ENCODE measurements at regions not wholly inside any gene's neighbourhood (a gene's known extent, or its start where the extent isn't known, plus 50 kb on each side); places are given as distances from the start of the nearest gene placed in this dataset.
"Not testable (repeated sequence)": the region's sequence is repeated elsewhere in the genome, so short reads cannot be mapped to it uniquely, and the experiment has no call there.

DNA sequence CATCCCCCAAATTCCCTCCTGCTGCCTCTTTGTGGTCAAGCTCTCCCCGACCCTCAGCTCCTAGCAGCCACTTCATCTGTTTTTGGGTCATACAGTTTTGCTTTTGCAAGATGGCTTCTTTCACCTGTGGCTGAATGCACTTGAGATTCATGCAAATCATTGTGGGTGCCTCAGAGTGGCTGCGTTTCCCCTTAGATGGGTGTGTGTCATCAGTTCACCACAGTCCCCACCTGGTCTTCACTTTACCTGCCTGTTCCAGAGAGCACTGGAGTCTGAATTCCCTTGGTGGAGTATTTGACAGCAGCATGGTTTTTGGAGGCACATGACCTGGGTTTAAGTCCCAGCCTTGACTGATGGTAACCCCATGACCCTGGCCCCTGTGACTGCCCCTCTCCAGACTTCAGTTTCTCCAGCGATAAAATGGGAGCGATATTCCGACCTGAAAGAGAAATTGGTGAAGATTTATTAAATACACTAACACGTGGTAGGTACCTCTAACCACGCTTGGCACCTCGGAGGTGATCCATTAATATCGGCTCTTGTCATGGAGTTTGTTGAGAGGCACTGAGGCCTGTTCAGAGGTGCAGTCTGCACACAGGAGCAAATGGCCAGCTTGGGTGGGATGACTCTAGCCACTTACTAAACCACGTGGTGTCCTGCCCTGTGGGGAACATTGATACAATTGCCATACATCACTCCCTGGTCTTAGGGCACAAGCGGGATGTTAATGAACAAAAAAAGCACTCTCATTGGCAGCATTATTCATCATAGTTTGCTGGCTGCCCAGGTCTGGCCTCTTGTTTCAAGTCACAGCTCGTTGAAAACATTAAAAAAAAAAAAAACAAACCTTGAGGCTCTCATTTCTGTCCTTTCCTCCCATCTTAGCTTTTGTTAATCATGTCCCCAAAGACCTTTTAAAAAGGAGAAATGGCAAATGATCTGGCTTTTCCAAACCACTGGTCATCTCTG, 167.2 kb upstream of the KCNG1 start:
- DNase-seq (ENCODE audit: low spot score), result peak; percentile 32

DNA sequence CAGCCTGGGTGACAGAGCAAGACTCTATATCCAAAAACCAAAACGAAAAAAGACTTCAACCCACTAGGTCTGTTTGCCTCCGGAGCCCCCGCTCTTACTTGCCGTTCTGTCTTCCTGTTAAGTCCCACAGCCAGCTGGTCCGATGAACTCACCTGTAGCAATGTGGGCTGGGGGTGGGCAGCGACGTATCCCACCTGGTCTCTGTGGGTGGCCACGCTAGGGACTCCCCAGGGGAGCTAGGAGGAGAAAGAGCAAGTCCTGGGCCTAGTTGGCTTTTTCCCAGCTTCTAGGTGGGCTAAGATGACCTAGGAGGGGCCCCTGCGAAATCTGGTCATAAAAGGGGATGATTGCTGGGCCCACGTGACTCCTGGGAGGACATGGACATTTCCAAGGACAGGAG, 166.0 kb upstream of the KCNG1 start:
- DNase-seq (ENCODE audit: low spot score), result peak; percentile 49

DNA sequence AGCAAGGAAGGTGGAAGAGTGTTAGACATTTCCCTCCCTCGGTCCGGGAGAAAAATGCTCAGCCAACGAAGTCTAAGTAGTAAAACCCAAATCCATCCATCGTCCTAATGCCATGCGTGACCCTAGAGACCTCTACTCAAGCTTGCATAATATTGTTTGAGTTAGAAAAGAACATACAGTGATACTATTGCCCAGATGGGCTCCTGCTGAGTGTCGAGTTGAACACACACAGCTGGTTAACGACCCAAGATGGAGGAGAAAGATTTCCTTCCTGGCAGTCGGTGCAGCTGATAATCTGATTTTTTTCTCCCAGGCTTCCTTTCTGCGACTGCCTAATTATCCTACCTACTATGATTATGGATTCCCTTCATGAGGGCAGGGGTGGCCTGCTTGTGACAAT, 164.4 kb upstream of the KCNG1 start:
- peak; percentile 70 for DNase-seq (ENCODE audit: low spot score)

DNA sequence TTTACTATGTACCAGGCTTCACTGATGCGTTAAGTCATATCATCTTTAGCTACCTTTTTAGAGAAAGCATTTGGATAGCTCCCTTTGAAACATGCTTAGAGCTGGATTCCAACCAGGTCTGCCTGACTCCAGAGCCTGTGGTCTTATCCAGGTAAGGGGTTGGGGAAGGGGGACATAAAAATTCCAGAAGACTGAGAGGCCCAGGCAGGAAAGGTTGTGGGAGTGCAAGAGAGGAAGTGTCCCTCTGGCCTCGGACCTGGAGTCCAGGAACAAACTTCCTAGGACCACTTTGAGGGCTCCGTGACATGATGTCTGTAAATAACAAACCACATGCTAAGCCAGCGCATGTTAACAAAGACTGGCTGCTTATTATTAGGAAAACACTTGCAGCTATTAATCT, 163.0 kb upstream of the KCNG1 start:
- no peak for DNase-seq (ENCODE audit: low spot score)

DNA sequence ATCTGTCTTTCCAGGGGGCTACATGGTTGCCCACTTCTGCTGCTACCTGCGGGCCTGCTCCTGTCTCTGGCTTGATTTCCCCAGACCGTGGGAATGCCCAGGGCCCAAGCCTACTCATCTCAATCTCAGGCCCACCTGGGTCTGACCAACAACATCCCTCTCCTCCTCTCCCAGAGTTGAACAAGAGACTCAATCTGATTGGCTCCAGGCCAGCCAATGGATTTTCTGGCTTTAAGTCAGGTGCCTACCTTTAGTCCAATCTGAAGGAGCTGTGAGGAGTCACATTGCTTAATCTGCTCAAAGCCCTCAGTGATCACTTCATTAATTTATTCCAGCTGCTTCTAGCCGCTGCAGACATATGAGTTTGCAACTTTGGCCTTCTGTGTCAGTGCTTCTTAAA, 162.4 kb upstream of the KCNG1 start:
- DNase-seq (ENCODE audit: low spot score), result peak; percentile 57

DNA sequence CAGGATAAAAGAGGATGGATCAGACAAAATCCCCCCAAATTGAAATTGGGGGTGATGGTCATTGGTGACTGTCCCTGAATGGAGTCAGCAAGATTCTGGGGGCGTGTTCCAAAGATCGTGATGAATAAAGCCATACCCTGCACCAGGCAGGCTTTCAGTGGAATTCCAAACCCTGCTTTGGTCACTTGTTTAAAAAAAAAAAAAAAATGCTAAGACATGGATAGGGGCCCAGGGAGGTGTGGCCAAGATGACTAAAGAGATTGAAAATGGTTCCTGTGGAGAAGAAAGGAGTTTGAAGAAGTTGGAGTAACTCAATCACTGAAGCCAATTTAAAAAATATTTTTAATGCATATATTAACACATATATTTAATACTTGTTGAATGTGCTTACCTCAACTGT, 161.4 kb upstream of the KCNG1 start:
- DNase-seq (ENCODE audit: low spot score), result no peak

DNA sequence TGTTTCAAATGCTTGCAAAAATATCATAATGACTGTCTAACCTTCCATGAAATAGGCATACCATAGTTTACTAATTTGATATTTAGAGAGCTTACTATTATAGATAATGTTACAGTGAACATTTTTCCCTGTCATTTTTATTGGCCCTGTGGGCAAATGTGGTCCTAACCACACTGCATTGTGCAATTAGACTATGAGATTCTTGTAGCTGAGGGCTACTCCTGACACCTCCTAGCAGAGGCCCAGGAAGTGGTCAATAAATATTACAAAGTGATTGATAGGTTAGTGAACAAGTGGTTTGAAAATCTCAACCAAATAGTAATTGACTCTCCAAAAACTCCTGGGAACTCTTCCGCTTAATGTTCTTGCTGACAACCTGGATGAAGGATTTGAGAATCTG, 160.5 kb upstream of the KCNG1 start:
- DNase-seq (ENCODE audit: low spot score), result no peak

GRCh38 chr20:51182571-51182970, 159.7 kb upstream of the KCNG1 start:
- DNase-seq (ENCODE audit: low spot score), result no peak

GRCh38 chr20:51178153-51178552, 155.2 kb upstream of the KCNG1 start:
- no peak for DNase-seq (ENCODE audit: low spot score)

DNA sequence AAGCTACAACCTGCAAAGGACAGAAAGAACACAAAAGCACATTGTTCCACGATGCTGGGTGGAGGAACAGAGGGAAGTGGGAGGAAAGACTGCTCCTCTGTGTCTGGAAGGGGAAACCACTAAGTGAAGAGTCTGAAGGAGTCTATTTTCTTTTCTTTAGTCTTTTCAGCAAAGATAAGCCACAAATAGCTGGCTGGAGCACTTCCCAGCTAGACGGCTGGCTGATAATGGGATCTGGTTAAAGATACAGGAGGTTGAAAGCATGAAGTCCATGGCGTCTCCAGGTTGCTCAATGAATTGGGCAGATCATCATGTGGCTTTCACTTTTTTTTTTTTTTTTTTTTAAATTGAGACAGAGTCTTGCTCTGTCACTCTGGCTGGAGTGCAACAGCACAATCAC, 154.0 kb upstream of the KCNG1 start:
- DNase-seq (ENCODE audit: low spot score), result no peak

- no peak for DNase-seq (ENCODE audit: low spot score)
Measured at GRCh38 chr20:51176446-51176845, 153.5 kb upstream of the KCNG1 start.

DNA sequence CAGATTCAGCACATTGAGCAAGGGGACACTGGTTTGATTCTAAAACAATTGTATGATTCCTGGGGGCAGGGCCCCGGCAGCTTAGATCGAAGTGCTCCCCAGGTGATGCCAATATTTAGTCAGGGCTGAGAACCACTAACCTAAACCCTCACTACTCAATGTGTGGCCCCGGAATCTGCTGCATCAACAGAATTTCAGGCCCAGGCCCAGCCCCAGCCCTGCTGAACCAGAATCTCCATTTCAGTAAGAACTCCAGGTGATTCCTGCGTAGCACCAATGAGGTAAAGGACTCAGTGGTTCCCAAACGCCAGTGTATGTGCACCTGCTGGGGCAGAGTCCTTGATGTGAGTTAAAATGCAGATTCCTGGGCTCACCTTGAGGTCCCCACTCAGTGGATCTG, 152.8 kb upstream of the KCNG1 start:
- DNase-seq (ENCODE audit: low spot score), result no peak

DNA sequence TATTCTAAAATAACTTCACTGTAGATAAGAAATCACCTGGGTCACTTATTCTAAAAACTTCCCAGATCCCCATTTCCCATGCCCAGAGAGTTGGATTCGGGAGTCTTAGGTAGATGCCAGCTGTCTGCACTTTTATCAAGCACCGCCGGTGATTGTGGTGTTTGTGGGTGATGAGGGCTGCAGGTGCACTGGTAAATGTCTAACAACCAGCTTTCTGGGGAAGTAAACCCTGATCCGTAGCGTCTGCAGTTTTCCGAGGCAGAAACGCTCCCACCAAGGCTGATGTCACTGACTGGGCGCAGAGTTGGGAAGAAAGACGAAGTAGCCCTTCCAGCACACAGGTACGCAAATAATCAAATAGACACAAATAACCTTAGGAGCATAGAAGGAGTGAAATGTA, 152.2 kb upstream of the KCNG1 start:
- no peak for DNase-seq (ENCODE audit: low spot score)

DNA sequence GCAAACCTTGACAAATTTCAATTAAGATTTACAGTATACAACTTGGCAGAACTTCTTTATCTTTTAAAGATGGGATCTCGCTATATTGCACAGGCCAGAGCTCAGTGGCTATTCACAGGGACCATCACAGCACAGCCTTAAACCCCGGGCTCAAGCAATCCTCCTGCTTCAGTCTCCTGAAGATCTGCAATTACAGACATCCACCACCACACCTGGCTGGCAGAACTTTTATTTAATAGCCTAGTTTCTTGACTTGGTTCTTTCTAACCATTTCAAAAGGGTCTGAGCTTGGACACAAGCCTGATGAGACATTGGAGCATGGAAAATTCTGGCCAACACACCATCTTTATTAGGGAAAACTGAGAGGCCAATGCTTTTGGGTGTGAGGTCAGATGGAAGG, 151.6 kb upstream of the KCNG1 start:
- no peak for DNase-seq (ENCODE audit: low spot score)

GRCh38 chr20:51172558-51173428, 149.9 kb upstream of the KCNG1 start:
- no peak for DNase-seq (ENCODE audit: low spot score)

- no peak for DNase-seq (ENCODE audit: low spot score)
Measured at GRCh38 chr20:51171141-51171540, 148.2 kb upstream of the KCNG1 start.

DNA sequence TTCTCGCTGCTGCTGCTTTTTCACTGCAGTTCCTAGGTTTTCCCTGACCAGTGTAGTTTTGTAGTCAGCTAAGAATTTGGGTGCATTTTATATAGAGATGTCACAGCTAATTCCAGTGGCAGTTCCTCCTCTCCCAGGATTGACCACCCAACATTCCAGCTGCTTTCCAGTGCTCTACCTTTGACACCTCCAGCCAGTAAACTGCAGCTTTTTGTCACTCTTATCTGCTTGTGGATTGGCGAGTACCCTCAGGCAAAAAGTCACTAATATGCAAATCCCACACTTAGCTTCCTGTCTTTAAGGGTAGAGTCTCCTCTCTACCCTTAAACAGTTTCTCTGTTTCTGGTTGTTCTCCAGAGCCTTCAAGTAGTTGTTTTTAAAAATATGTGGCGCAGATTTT, 146.9 kb upstream of the KCNG1 start:
- no peak for DNase-seq (ENCODE audit: low spot score)

DNA sequence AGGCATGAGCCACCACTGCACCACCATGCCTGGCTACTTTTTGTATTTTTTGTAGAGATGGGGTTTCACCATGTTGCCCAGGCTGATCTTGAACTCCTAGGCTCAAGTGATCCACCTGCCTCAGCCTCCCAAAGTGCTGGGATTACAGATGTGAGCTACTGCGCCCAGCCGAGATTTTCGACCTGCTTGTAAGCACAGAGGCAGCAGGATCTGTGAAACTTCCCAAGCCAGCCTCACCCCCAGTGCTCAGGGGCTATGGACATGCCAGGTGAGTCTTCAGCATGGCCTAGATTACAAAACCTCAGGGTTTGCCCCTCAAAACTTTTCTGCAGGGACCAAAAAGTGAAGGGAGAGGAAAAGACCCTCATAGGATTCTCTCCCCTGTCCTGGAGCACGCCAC, 145.0 kb upstream of the KCNG1 start:
- not testable (repeated sequence) for DNase-seq (ENCODE audit: low spot score)

DNA sequence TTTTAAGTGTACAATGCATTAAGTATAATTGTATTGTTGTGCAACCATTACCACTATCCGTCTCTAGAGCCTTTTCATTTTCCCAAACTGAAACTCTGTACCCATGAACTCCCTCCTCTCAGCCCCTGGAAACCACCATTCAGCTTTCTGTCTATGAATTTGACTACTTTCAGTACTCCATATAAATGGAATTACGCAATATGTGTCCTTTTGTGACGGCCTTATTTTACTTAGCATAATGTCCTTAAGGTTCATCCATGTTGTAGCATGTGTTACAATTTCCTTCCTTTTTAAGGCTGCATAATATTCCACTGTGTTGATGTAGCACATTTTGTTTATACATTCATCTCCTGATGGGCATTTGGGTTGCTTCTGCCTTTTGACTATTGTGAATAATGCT, 143.6 kb upstream of the KCNG1 start:
- DNase-seq (ENCODE audit: low spot score), result no peak

DNA sequence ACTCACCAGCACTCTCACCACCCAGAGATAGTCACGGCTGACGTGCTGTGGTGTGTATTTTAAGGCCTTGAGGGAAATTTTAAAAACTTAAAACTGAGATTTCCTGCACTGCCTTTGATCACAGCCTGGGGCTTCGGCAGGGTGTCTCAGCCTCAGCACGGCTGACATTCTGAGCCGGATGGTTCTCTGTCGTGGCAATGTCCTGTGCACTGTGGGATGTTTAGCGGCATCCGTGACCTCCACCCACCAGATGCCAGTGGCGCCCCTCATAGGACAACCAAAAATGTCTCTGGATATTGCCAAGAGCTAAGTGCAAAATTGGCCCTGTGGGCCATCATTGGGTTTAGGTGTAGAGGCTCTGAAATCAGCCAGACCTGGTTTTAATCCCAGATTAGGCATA, 142.2 kb upstream of the KCNG1 start:
- no peak for DNase-seq (ENCODE audit: low spot score)

- DNase-seq (ENCODE audit: low spot score), result no peak
Measured at GRCh38 chr20:51164731-51165130, 141.8 kb upstream of the KCNG1 start.

DNA sequence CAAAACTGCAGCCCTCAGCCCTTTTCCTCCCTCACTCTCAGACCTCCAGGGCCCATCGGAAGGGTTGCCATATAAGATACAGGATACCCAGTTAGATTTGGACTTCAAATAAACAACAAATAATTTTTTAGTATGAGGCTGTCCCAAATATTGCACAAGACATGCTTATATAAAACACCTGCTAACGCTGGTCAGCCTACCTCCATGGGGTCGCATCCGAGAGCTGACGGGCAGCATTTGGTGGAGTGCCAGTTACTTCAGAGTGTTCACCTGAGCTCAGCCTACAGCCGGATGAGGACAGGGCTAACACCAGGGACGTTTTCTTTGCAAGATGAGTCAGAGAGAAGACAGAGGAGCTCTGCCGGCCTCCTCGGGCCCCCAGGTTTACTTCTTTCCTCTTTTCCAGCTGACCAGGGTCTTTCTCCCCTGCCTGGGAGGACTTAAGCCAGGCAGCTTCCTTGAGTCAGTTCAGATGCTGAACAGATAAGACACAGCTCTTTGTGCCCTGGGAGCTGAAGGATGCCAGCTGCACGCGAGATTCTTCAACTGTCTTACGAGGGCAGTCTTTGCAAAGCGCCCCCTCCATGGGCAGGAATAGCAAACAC, 141.2 kb upstream of the KCNG1 start:
- DNase-seq (ENCODE audit: low spot score), result no peak

Measured in SK-N-DZ (cell line).